HG03175 (cell line): ENCODE measurements at regions not wholly inside any gene's neighbourhood (a gene's known extent, or its start where the extent isn't known, plus 50 kb on each side); places are given as distances from the start of the nearest gene placed in this dataset.

Experiments
- ATAC-seq: cut with Tn5 transposase; IDR thresholded peaks from one replicate; pipeline ENCODE4 v1.9.1; 2021; ENCODE audit warnings: mild to moderate bottlenecking, moderate library complexity; ENCODE audit not compliant: unreplicated experiment

- ATAC-seq: no peak
Observed at GRCh38 chr4:140250989-140251552, 97.1 kb upstream of the MAML3 start.

- no peak for ATAC-seq
Observed at GRCh38 chr4:140249351-140249750, 95.4 kb upstream of the MAML3 start.

GRCh38 chr4:140247237-140247636, 93.3 kb upstream of the MAML3 start:
- ATAC-seq: no peak

- ATAC-seq: no peak
Observed at GRCh38 chr4:140246216-140246615, 92.2 kb upstream of the MAML3 start.

- no peak for ATAC-seq
Observed at GRCh38 chr4:140244328-140244727, 90.3 kb upstream of the MAML3 start.

GRCh38 chr4:140243278-140243753, 89.3 kb upstream of the MAML3 start:
- ATAC-seq: peak; percentile 61

- peak; percentile 71 for ATAC-seq
Observed at GRCh38 chr4:140242357-140243277, 88.6 kb upstream of the MAML3 start.

- no peak for ATAC-seq
Observed at GRCh38 chr4:140240237-140240636, 86.3 kb upstream of the MAML3 start.

- no peak for ATAC-seq
Observed at GRCh38 chr4:140239311-140239710, 85.3 kb upstream of the MAML3 start.

- no peak for ATAC-seq
Observed at GRCh38 chr4:140238351-140239056, 84.5 kb upstream of the MAML3 start.

- no peak for ATAC-seq
Observed at GRCh38 chr4:140237616-140238350, 83.8 kb upstream of the MAML3 start.

- ATAC-seq: no peak
Observed at GRCh38 chr4:140236654-140237169, 82.7 kb upstream of the MAML3 start.

GRCh38 chr4:140234697-140235060, 80.7 kb upstream of the MAML3 start:
- no peak for ATAC-seq

GRCh38 chr4:140233791-140234696, 80.1 kb upstream of the MAML3 start:
- ATAC-seq: no peak

- no peak for ATAC-seq
Observed at GRCh38 chr4:140229881-140230280, 75.9 kb upstream of the MAML3 start.

- no peak for ATAC-seq
Observed at GRCh38 chr4:140227286-140227685, 73.3 kb upstream of the MAML3 start.

- ATAC-seq: no peak
Observed at GRCh38 chr4:140223056-140223810, 69.2 kb upstream of the MAML3 start.

GRCh38 chr4:140222171-140222570, 68.2 kb upstream of the MAML3 start:
- no peak for ATAC-seq

- no peak for ATAC-seq
Observed at GRCh38 chr4:140220058-140220457, 66.1 kb upstream of the MAML3 start.
